CD14-positive monocyte (primary cell): ENCODE measurements at regions not wholly inside any gene's neighbourhood (a gene's known extent, or its start where the extent isn't known, plus 50 kb on each side); places are given as distances from the start of the nearest gene placed in this dataset.
"Not testable (repeated sequence)": the region's sequence is repeated elsewhere in the genome, so short reads cannot be mapped to it uniquely, and the experiment has no call there.

Experiments
- DNase-seq, 3 donors: peaks; one replicate each; pipeline ENCODE4 v3.0.0-alpha.2; 2011 to 2022
- H2AFZ ChIP-seq: 2 replicates; pipeline ENCODE4 v1.6.0; 2012; ENCODE audit warnings: mild to moderate bottlenecking, low read depth, low read length, inconsistent platforms; ENCODE audit not compliant: insufficient read depth, poor library complexity, severe bottlenecking
- H3K27ac ChIP-seq, 2 donors: 1 replicate in 1 of 2; 2 replicates in 1 of 2; pipeline ENCODE4 v1.5.1; 2012 to 2013; ENCODE audit warnings: low read length in 2 of 2, control low read depth in 1 of 2, inconsistent platforms in 1 of 2, low read depth in 1 of 2, mild to moderate bottlenecking in 1 of 2
- H3K27me3 ChIP-seq, 2 donors: one replicate each; pipeline versions ENCODE4 v1.6.0 to v1.6.1; 2011 to 2013; ENCODE audit warnings: low read length in 2 of 2; ENCODE audit not compliant: control insufficient read depth in 2 of 2, insufficient read depth in 2 of 2
- H3K36me3 ChIP-seq, 2 donors: replicated peaks in 1 of 2; 1 replicate in 1 of 2; 2 replicates in 1 of 2; pipeline versions ENCODE4 v1.5.1 to v1.6.1; 2012 to 2013; ENCODE audit warnings: low read length in 2 of 2, control low read depth in 1 of 2, inconsistent platforms in 1 of 2, mild to moderate bottlenecking in 1 of 2; ENCODE audit not compliant: insufficient read depth in 2 of 2, control insufficient read depth in 1 of 2
- H3K4me1 ChIP-seq, 2 donors: 1 replicate in 1 of 2; 2 replicates in 1 of 2; pipeline versions ENCODE4 v1.5.1 to v1.6.1; 2012 to 2013; ENCODE audit warnings: low read length in 2 of 2, control low read depth in 1 of 2, inconsistent platforms in 1 of 2, mild to moderate bottlenecking in 1 of 2, moderate library complexity in 1 of 2; ENCODE audit not compliant: insufficient read depth in 2 of 2, control insufficient read depth in 1 of 2
- H3K4me2 ChIP-seq: replicated peaks from 2 replicates; pipeline ENCODE3; 2012; ENCODE audit warnings: low read length, moderate library complexity, mild to moderate bottlenecking; ENCODE audit not compliant: poor library complexity, severe bottlenecking; ENCODE audit errors: extremely low read depth
- H3K4me3 ChIP-seq, 3 experiments: fragments of 200-600 bp in 1 of 3; sonication (generic) in 1 of 3; replicated peaks in 1 of 3; 1 replicate in 2 of 3; 2 replicates in 1 of 3; pipeline ENCODE4 v1.5.1; 2011 to 2013; ENCODE audit warnings: low read length in 3 of 3, mild to moderate bottlenecking in 3 of 3, control low read depth in 2 of 3, low read depth in 2 of 3, inconsistent platforms in 1 of 3, moderate library complexity in 1 of 3
- H3K79me2 ChIP-seq: 2 replicates; pipeline ENCODE4 v1.6.0; 2012; ENCODE audit warnings: mild to moderate bottlenecking, control low read depth, inconsistent platforms, low read length, moderate library complexity; ENCODE audit not compliant: insufficient read depth
- H3K9ac ChIP-seq: 2 replicates; pipeline ENCODE4 v1.6.0; 2017; ENCODE audit warnings: low read length, mild to moderate bottlenecking; ENCODE audit not compliant: insufficient read depth, poor library complexity, severe bottlenecking
- H3K9me3 ChIP-seq, 2 donors: replicated peaks in 1 of 2; 1 replicate in 1 of 2; 2 replicates in 1 of 2; pipeline versions ENCODE4 v1.5.1 to v1.6.1; 2012 to 2013; ENCODE audit warnings: low read length in 2 of 2, control low read depth in 1 of 2; ENCODE audit not compliant: control insufficient read depth in 1 of 2, insufficient read depth in 1 of 2
- H4K20me1 ChIP-seq: 2 replicates; pipeline ENCODE4 v1.6.0; 2012; ENCODE audit warnings: mild to moderate bottlenecking, low read length, control low read depth, moderate library complexity; ENCODE audit not compliant: insufficient read depth
- H3K27ac Mint-ChIP-seq, 7 donors: one replicate each; pipeline ENCODE4 v1.8.0; 2020; ENCODE audit warnings: mild to moderate bottlenecking in 7 of 7, mixed read lengths in 7 of 7, moderate library complexity in 6 of 7, inconsistent platforms in 2 of 7
- H3K27me3 Mint-ChIP-seq, 3 donors: one replicate each; pipeline ENCODE4 v1.8.0; 2021 to 2022; ENCODE audit warnings: low read depth in 3 of 3, mild to moderate bottlenecking in 3 of 3, mixed read lengths in 3 of 3, moderate library complexity in 3 of 3, inconsistent platforms in 1 of 3
- H3K36me3 Mint-ChIP-seq, 2 donors: one replicate each; pipeline ENCODE4 v1.8.0; 2020; ENCODE audit warnings: mixed read lengths in 2 of 2, inconsistent platforms in 1 of 2, mild to moderate bottlenecking in 1 of 2
- H3K4me1 Mint-ChIP-seq: one replicate; pipeline ENCODE4 v1.8.0; 2020; ENCODE audit warnings: mild to moderate bottlenecking, mixed read lengths
- H3K4me3 Mint-ChIP-seq, 2 donors: one replicate each; pipeline ENCODE4 v1.8.0; 2020; ENCODE audit warnings: mild to moderate bottlenecking in 2 of 2, mixed read lengths in 2 of 2, moderate library complexity in 1 of 2
- H3K9me3 Mint-ChIP-seq, 7 donors: one replicate each; pipeline ENCODE4 v1.8.0; 2020 to 2022; ENCODE audit warnings: mixed read lengths in 7 of 7, mild to moderate bottlenecking in 6 of 7, moderate library complexity in 6 of 7, inconsistent platforms in 2 of 7
- WGBS: methylation state at CpG from one replicate; pipeline ENCODE4 v1.1.5; 2013; ENCODE audit warnings: missing lambda C conversion rate; ENCODE audit not compliant: insufficient coverage; 5-methylcytosine and 5-hydroxymethylcytosine counted together
- intact Hi-C, 2 donors: fragments of 100-400 bp; cut with micrococcal nuclease; formaldehyde crosslinking; loops; one replicate each; pipeline versions ENCODE4 v1.15.0 to v1.15.1; 2023
- TF ChIP-seq, protein P1 (sequence below): fragments of 200-600 bp; IDR thresholded peaks from one replicate; pipeline ENCODE4 v1.8.0; 2022; ENCODE audit warnings: antibody characterized with exemption, mild to moderate bottlenecking

- Mint-ChIP-seq H3K4me1 (no peaks in the 10 kb centered on the region), H3K36me3 (no peaks in the 10 kb centered on the region), H3K4me3 (no peak overlapping the region), H3K9me3 (peaks cover 0 to 3% (median 2%) of the 10 kb centered on the region in 7 donors), H3K27ac (no peak overlapping the region), H3K27me3 (no peaks in the 10 kb centered on the region)
- Histone ChIP-seq H3K79me2 (no peaks in the 10 kb centered on the region), H4K20me1 (no peaks in the 10 kb centered on the region), H3K27ac (no peak overlapping the region), H3K4me1 (no peaks in the 10 kb centered on the region), H3K9ac (no peak overlapping the region), H3K27me3 (no peaks in the 10 kb centered on the region), H3K4me2 (no peak overlapping the region), H3K4me3 (no peak overlapping the region), H2AFZ (no peak overlapping the region), H3K36me3 (no peaks in the 10 kb centered on the region), H3K9me3 (peaks cover 0 to 3% of the 10 kb centered on the region in 2 donors)
- TF ChIP-seq, protein P1, sequence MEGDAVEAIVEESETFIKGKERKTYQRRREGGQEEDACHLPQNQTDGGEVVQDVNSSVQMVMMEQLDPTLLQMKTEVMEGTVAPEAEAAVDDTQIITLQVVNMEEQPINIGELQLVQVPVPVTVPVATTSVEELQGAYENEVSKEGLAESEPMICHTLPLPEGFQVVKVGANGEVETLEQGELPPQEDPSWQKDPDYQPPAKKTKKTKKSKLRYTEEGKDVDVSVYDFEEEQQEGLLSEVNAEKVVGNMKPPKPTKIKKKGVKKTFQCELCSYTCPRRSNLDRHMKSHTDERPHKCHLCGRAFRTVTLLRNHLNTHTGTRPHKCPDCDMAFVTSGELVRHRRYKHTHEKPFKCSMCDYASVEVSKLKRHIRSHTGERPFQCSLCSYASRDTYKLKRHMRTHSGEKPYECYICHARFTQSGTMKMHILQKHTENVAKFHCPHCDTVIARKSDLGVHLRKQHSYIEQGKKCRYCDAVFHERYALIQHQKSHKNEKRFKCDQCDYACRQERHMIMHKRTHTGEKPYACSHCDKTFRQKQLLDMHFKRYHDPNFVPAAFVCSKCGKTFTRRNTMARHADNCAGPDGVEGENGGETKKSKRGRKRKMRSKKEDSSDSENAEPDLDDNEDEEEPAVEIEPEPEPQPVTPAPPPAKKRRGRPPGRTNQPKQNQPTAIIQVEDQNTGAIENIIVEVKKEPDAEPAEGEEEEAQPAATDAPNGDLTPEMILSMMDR, result no peak
- intact Hi-C loops, result no loop called here
- DNase-seq, result no peak
These were observed 1387.9 kb downstream of the CDH8 start for GRCh38 chr16:60648290-60648689.

DNA sequence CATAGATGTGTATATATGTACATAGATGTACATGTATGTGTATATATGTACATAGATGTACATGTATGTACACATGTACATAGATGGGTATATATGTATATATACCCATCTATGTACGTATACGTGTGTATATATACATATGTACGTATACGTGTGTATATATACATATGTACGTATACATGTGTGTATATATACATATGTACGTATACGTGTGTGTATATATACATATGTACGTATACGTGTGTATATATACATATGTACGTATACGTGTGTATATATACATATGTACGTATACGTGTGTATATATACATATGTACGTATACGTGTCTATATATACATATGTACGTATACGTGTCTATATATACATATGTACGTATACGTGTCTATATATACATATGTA is 1388.8 kb downstream of the CDH8 start:
- WGBS, result no CpG with 5 or more reads among the region's 19 CpGs
- H3K4me1 Mint-ChIP-seq, H3K4me1 ChIP-seq, H3K9ac ChIP-seq, H3K9me3 ChIP-seq, H3K36me3 Mint-ChIP-seq, H3K27ac Mint-ChIP-seq, H3K27me3 Mint-ChIP-seq, H2AFZ ChIP-seq, H3K4me2 ChIP-seq, H3K27ac ChIP-seq, H4K20me1 ChIP-seq, H3K4me3 Mint-ChIP-seq, H3K4me3 ChIP-seq, intact Hi-C loops, H3K9me3 Mint-ChIP-seq, H3K79me2 ChIP-seq, H3K36me3 ChIP-seq, DNase-seq, H3K27me3 ChIP-seq: not testable (repeated sequence)
